Peyer's patch (tissue), 4 donors: ENCODE measurements at regions not wholly inside any gene's neighbourhood (a gene's known extent, or its start where the extent isn't known, plus 50 kb on each side); places are given as distances from the start of the nearest gene placed in this dataset.

ENCODE experiments used
- CTCF ChIP-seq, 6 experiments: fragments of 450-650 bp in 4 of 6; fragments of 200-600 bp in 2 of 6; sonication (generic) in 1 of 6; IDR thresholded peaks; one replicate each; pipeline ENCODE4 v1.5.1; 2017 to 2019; ENCODE audit warnings: antibody characterized with exemption in 6 of 6, mild to moderate bottlenecking in 3 of 6, moderate library complexity in 1 of 6
- POLR2A ChIP-seq, 2 donors: fragments of 450-650 bp; IDR thresholded peaks; one replicate each; pipeline ENCODE4 v1.5.1; 2017; ENCODE audit warnings: antibody characterized with exemption in 2 of 2, mild to moderate bottlenecking in 2 of 2, moderate library complexity in 2 of 2

DNA sequence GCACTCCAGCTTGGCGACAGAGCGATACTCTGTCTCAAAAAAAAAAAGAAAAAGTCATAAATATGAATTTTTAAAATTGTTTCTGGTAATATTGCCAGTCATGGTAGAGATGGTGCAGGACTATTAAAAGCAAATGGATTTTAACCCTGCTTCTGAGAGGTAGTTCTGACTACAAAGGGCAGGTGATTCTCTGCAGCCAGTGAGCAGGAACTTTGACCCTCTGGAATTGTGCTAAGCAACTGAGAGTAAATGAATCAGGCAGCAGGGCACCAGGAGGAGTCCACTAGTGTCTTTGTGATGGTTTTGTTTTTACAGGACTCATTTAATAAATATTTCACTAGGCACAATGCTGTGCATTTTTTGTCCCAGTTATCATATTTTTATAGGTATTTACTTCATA is 781.2 kb downstream of the TLE4 start:
- TF ChIP-seq CTCF (IDR thresholded peaks at IDR 0.05), result no peak
- TF ChIP-seq POLR2A (IDR thresholded peaks at IDR 0.05), result no peak
